MM.1S (cell line): ENCODE measurements at regions not wholly inside any gene's neighbourhood (a gene's known extent, or its start where the extent isn't known, plus 50 kb on each side); places are given as distances from the start of the nearest gene placed in this dataset.

ENCODE experiments used
- DNase-seq: peaks from one replicate; pipeline ENCODE4 v3.0.0-alpha.2; 2015
- H2AFZ ChIP-seq: fragments of 300-600 bp; sonication (generic); 2 replicates; pipeline ENCODE4 v1.6.0; 2016; ENCODE audit warnings: antibody characterized with exemption, low read length
- H3F3A ChIP-seq: fragments of 300-600 bp; sonication (generic); 2 replicates; pipeline ENCODE4 v1.6.1; 2016; ENCODE audit warnings: mild to moderate bottlenecking, antibody characterized with exemption, low read length, moderate library complexity, mixed read lengths; ENCODE audit not compliant: insufficient read depth
- H3K27ac ChIP-seq: fragments of 300-600 bp; sonication (generic); 2 replicates; pipeline ENCODE4 v1.5.1; 2016; ENCODE audit warnings: mild to moderate bottlenecking, low read length
- H3K27me3 ChIP-seq: fragments of 300-600 bp; sonication (generic); replicated peaks from 2 replicates; pipeline ENCODE4 v1.6.0; 2016; ENCODE audit warnings: low read length; ENCODE audit not compliant: insufficient read depth
- H3K36me3 ChIP-seq: fragments of 300-600 bp; sonication (generic); replicated peaks from 2 replicates; pipeline ENCODE4 v1.6.1; 2016; ENCODE audit warnings: mild to moderate bottlenecking, low read length, mixed read lengths; ENCODE audit not compliant: insufficient read depth
- H3K4me1 ChIP-seq: fragments of 300-600 bp; sonication (generic); 2 replicates; pipeline ENCODE4 v1.6.1; 2016; ENCODE audit warnings: low read length, mixed read lengths
- H3K4me2 ChIP-seq: fragments of 300-600 bp; sonication (generic); 2 replicates; pipeline ENCODE4 v1.6.0; 2016; ENCODE audit warnings: low read depth, low read length
- H3K4me3 ChIP-seq: fragments of 300-600 bp; sonication (generic); 2 replicates; pipeline ENCODE4 v1.5.1; 2016; ENCODE audit warnings: low read length, mixed read lengths
- H3K79me2 ChIP-seq: fragments of 300-600 bp; sonication (generic); 2 replicates; pipeline ENCODE4 v1.6.1; 2016; ENCODE audit warnings: mixed run types, low read length, mixed read lengths
- H3K9ac ChIP-seq: fragments of 300-600 bp; sonication (generic); 2 replicates; pipeline ENCODE4 v1.6.1; 2016; ENCODE audit warnings: low read length, mixed read lengths
- H3K9me2 ChIP-seq: fragments of 300-600 bp; sonication (generic); replicated peaks from 2 replicates; pipeline ENCODE4 v1.6.1; 2016; ENCODE audit warnings: mild to moderate bottlenecking, low read length, mixed read lengths; ENCODE audit not compliant: insufficient read depth
- H3K9me3 ChIP-seq: fragments of 300-600 bp; sonication (generic); replicated peaks from 2 replicates; pipeline ENCODE4 v1.6.1; 2016; ENCODE audit warnings: mild to moderate bottlenecking, low read length, mixed read lengths; ENCODE audit not compliant: insufficient read depth
- H4K20me1 ChIP-seq: fragments of 300-600 bp; sonication (generic); 2 replicates; pipeline ENCODE4 v1.6.1; 2016; ENCODE audit warnings: mild to moderate bottlenecking, low read length, moderate library complexity, mixed read lengths; ENCODE audit not compliant: insufficient read depth
- CTCF ChIP-seq: fragments of 300-600 bp; sonication (generic); IDR thresholded peaks from 2 replicates; pipeline ENCODE4 v1.5.1; 2016; ENCODE audit warnings: antibody characterized with exemption, low read length, mixed read lengths
- EZH2 ChIP-seq: fragments of 300-600 bp; sonication (generic); optimal IDR thresholded peaks from 2 replicates; pipeline ENCODE3; 2017; ENCODE audit warnings: low read depth, mild to moderate bottlenecking, antibody characterized with exemption, low read length, mixed read lengths
- EZH2phosphoT487 ChIP-seq: fragments of 300-600 bp; sonication (generic); IDR thresholded peaks from 2 replicates; pipeline ENCODE4 v1.6.1; 2018; ENCODE audit warnings: antibody characterized with exemption, low read length

- H3K4me3 ChIP-seq: no peak overlapping the region
- DNase-seq: no peak
- no peaks in the 10 kb centered on the region for H3K4me1 ChIP-seq
- H3K4me2 ChIP-seq: no peak overlapping the region
- no peak overlapping the region for H3K27ac ChIP-seq
- no peaks in the 10 kb centered on the region for H3K9me3 ChIP-seq
- no peaks in the 10 kb centered on the region for H3K9me2 ChIP-seq
- H2AFZ ChIP-seq: no peak overlapping the region
- no peaks in the 10 kb centered on the region for H3F3A ChIP-seq
- H4K20me1 ChIP-seq: no peaks in the 10 kb centered on the region
- no peaks in the 10 kb centered on the region for H3K27me3 ChIP-seq
- H3K9ac ChIP-seq: no peak overlapping the region
- no peaks in the 10 kb centered on the region for H3K36me3 ChIP-seq
- TF ChIP-seq EZH2phosphoT487 (no peak), EZH2 (no peak), CTCF (no peak)
- H3K79me2 ChIP-seq: no peaks in the 10 kb centered on the region
Measured at GRCh38 chr1:223445402-223445801, 52.2 kb downstream of the CCDC185 start.

GRCh38 chr1:223453902-223454301, 60.7 kb downstream of the CCDC185 start:
- H3F3A ChIP-seq: no peaks in the 10 kb centered on the region
- H3K27me3 ChIP-seq: no peaks in the 10 kb centered on the region
- TF ChIP-seq CTCF: no peak
- TF ChIP-seq EZH2: no peak
- no peak for TF ChIP-seq EZH2phosphoT487
- no peaks in the 10 kb centered on the region for H4K20me1 ChIP-seq
- H3K36me3 ChIP-seq: no peaks in the 10 kb centered on the region
- no peaks in the 10 kb centered on the region for H3K79me2 ChIP-seq
- H3K9me2 ChIP-seq: no peaks in the 10 kb centered on the region
- no peak overlapping the region for H3K9ac ChIP-seq
- no peak overlapping the region for H3K4me3 ChIP-seq
- no peak overlapping the region for H3K4me2 ChIP-seq
- H2AFZ ChIP-seq: no peak overlapping the region
- no peaks in the 10 kb centered on the region for H3K4me1 ChIP-seq
- H3K9me3 ChIP-seq: no peaks in the 10 kb centered on the region
- H3K27ac ChIP-seq: no peak overlapping the region
- DNase-seq: no peak

DNA sequence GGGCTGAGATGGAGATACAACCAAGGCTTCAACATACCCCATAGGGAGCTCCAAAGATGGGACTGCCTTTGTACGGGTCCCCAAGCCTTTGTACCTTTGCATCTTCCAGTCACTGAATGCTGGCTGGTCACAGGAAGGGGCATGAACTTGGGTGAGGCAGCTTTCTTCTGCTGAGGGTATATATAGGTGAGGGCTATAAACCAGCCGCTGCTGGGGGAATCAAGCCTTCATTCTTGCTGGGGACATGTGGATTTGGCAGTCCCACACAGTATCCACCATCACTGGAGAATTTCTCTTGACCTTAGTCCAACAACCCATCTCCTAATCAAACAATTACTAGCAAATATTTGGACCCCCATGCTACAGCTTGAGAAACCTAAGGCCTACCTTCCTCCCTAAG, 61.7 kb downstream of the CCDC185 start:
- Histone ChIP-seq H2AFZ (no peak overlapping the region), H3K4me3 (no peak overlapping the region), H3K4me2 (no peak overlapping the region), H3K27ac (no peak overlapping the region), H3K79me2 (no peaks in the 10 kb centered on the region), H3K36me3 (no peaks in the 10 kb centered on the region), H3F3A (no peaks in the 10 kb centered on the region), H3K27me3 (no peaks in the 10 kb centered on the region), H3K9ac (no peak overlapping the region), H3K9me3 (no peaks in the 10 kb centered on the region), H3K9me2 (no peaks in the 10 kb centered on the region), H4K20me1 (no peaks in the 10 kb centered on the region), H3K4me1 (no peaks in the 10 kb centered on the region)
- no peak for DNase-seq
- no peak for TF ChIP-seq CTCF
- no peak for TF ChIP-seq EZH2
- no peak for TF ChIP-seq EZH2phosphoT487
